PC-3 (cell line): ENCODE measurements at regions not wholly inside any gene's neighbourhood (a gene's known extent, or its start where the extent isn't known, plus 50 kb on each side); places are given as distances from the start of the nearest gene placed in this dataset.

Source experiments
- ATAC-seq: fragments of 200-7000 bp; cut with Tn5 transposase; 2 replicates; pipeline ENCODE4 v1.9.1; 2020; ENCODE audit warnings: mild to moderate bottlenecking, moderate library complexity
- BruUV-seq: library from RNA; stranded (reverse); fragments of 400-500 nt; replicated peaks from 2 replicates; lab custom pipeline; 2021; lab: Mats Ljungman, UMichigan
- CTCF ChIA-PET: fragments of 300-600 bp; sonication (Branson Sonifier 250); formaldehyde crosslinking; loops from one replicate; lab custom pipeline; 2022; ENCODE audit warnings: antibody characterized with exemption; lab: Charles Lee
- POLR2A ChIA-PET: fragments of 300-600 bp; sonication (Branson Sonifier 250); formaldehyde crosslinking; loops from one replicate; lab custom pipeline; 2022; ENCODE audit warnings: antibody characterized with exemption; ENCODE audit not compliant: unreplicated experiment; lab: Charles Lee
- DNase-seq: peaks from one replicate; pipeline ENCODE4 v3.0.0-alpha.2; 2015
- H2AFZ ChIP-seq: fragments of 300-600 bp; sonication (generic); 2 replicates; pipeline ENCODE4 v1.6.0; 2016; ENCODE audit warnings: antibody characterized with exemption, low read length
- H3F3A ChIP-seq: fragments of 300-600 bp; sonication (generic); one replicate; pipeline ENCODE4 v1.6.0; 2017; ENCODE audit warnings: antibody characterized with exemption, low read length, control low read depth, mild to moderate bottlenecking; ENCODE audit not compliant: unreplicated experiment
- H3K27ac ChIP-seq: fragments of 300-600 bp; sonication (generic); 2 replicates; pipeline ENCODE4 v1.5.1; 2016; ENCODE audit warnings: mild to moderate bottlenecking, low read length
- H3K27me3 ChIP-seq: fragments of 300-600 bp; sonication (generic); 2 replicates; pipeline ENCODE4 v1.6.1; 2016; ENCODE audit warnings: low read length, mixed read lengths
- H3K36me3 ChIP-seq: fragments of 300-600 bp; sonication (generic); 2 replicates; pipeline ENCODE4 v1.6.1; 2016; ENCODE audit warnings: low read depth, mixed run types, low read length, mixed read lengths
- H3K4me1 ChIP-seq: fragments of 300-600 bp; sonication (generic); 2 replicates; pipeline ENCODE4 v1.5.1; 2016; ENCODE audit warnings: low read length; ENCODE audit not compliant: insufficient read depth
- H3K4me2 ChIP-seq: fragments of 300-600 bp; sonication (generic); 2 replicates; pipeline ENCODE4 v1.6.0; 2016; ENCODE audit warnings: low read length
- H3K4me3 ChIP-seq: fragments of 300-600 bp; sonication (generic); 2 replicates; pipeline ENCODE4 v1.5.1; 2016; ENCODE audit warnings: mild to moderate bottlenecking, low read length, mixed read lengths
- H3K79me2 ChIP-seq: fragments of 300-600 bp; sonication (generic); 2 replicates; pipeline ENCODE4 v1.6.1; 2017; ENCODE audit warnings: low read length, mixed read lengths
- H3K9ac ChIP-seq: fragments of 300-600 bp; sonication (generic); 2 replicates; pipeline ENCODE4 v1.6.0; 2016; ENCODE audit warnings: mild to moderate bottlenecking, low read length
- H3K9me2 ChIP-seq: fragments of 300-600 bp; sonication (generic); replicated peaks from 2 replicates; pipeline ENCODE4 v1.6.1; 2016; ENCODE audit warnings: mixed run types, low read length, mixed read lengths
- H3K9me3 ChIP-seq: fragments of 300-600 bp; sonication (generic); 2 replicates; pipeline ENCODE4 v1.6.1; 2016; ENCODE audit warnings: low read length, mixed read lengths
- H4K20me1 ChIP-seq: fragments of 300-600 bp; sonication (generic); 2 replicates; pipeline ENCODE4 v1.6.1; 2016; ENCODE audit warnings: low read length, mixed read lengths
- CTCF ChIP-seq: fragments of 300-600 bp; sonication (generic); conservative IDR thresholded peaks from 2 replicates; pipeline ENCODE4 v1.5.1; 2017; ENCODE audit warnings: antibody characterized with exemption, low read depth, mild to moderate bottlenecking, low read length
- EZH2 ChIP-seq: fragments of 300-600 bp; sonication (generic); IDR thresholded peaks from one replicate; pipeline ENCODE4 v1.6.1; 2017; ENCODE audit warnings: antibody characterized with exemption, mild to moderate bottlenecking, low read length; ENCODE audit not compliant: unreplicated experiment
- EZH2phosphoT487 ChIP-seq: fragments of 300-600 bp; sonication (generic); IDR thresholded peaks from 2 replicates; pipeline ENCODE4 v1.6.1; 2018; ENCODE audit warnings: mild to moderate bottlenecking, antibody characterized with exemption, low read length, borderline replicate concordance
- intact Hi-C: fragments of 100-400 bp; cut with micrococcal nuclease; formaldehyde crosslinking; loops from 2 replicates; pipeline ENCODE4 v1.9.0; 2023

DNA sequence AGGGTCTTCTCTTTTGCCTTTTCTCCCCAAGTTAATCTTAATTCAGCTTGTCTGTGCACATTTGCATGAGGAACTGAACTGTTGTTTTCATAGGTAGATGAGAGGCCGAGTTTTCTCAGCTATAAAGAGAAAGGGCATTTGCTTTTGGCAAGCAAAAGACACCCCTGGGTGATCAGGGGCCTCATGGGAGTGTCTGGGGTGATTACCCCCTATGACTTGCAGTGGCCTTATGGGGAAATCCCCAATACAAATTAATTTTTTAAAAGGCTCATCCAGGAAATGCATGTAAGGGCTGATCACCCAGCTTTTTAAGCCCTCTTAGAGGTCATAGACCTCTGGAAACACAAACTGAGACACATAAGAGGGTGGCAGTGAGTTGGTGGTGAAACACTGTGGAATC, 56.4 kb upstream of the HMX1 start:
- ChIA-PET POLR2A (no interaction called here), CTCF (no interaction called here)
- no peaks in the 10 kb centered on the region for H3K9me3 ChIP-seq
- no peak overlapping the region for H3K9ac ChIP-seq
- H3F3A ChIP-seq: no peaks in the 10 kb centered on the region
- no peak overlapping the region for H3K27ac ChIP-seq
- no TSS peak for BruUV-seq
- H3K9me2 ChIP-seq: no peaks in the 10 kb centered on the region
- DNase-seq (no peak), ATAC-seq (no peak)
- H2AFZ ChIP-seq: no peak overlapping the region
- no peaks in the 10 kb centered on the region for H3K79me2 ChIP-seq
- H3K4me2 ChIP-seq: no peak overlapping the region
- no peaks in the 10 kb centered on the region for H3K36me3 ChIP-seq
- no peak overlapping the region for H3K4me3 ChIP-seq
- H3K27me3 ChIP-seq: no peaks in the 10 kb centered on the region
- TF ChIP-seq EZH2phosphoT487: no peak
- no peak for TF ChIP-seq CTCF
- no peak for TF ChIP-seq EZH2
- H4K20me1 ChIP-seq: no peaks in the 10 kb centered on the region
- no peaks in the 10 kb centered on the region for H3K4me1 ChIP-seq
- intact Hi-C loops: no loop called here

DNA sequence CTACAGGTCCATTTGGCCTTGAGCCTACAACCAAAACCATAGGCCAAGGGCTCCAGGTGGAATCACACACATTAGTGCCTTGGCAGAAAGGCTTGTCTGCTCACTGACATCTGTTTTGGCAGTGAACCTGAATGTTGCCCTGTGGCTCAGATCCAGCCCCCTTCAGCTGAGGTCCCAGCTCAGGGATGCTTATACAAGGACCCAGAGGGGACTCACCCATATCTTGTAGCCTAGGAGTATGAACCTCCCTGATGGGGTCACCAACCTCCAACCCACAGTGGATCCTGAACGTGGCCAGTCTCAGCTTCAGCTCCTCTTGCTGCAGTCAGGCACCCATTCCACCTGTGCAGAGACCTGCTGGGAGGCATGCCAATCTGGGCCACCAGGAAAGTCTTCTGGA, 50.8 kb upstream of the HMX1 start:
- TF ChIP-seq EZH2phosphoT487 (no peak), EZH2 (no peak), CTCF (no peak)
- no TSS peak for BruUV-seq
- CTCF ChIA-PET: no interaction called here

DNA sequence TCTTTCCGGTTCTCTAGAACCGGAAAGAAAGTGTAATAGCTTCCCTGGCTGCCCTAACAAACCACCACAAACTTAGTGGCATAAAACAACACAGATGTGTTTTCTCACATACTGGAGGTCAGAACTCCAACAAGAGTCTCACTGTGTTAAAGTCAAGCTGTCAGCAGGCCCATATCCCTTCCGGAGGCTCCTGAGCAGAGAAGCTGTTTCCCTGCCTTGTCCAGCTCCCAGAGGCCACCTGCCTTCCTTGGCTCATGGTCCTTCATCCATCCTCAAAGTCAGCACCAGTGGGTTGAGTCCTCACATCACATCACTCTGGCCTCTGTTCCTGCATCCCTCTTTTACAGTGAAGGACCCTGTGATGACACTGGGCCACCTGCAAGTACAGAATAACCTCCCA, 49.8 kb upstream of the HMX1 start:
- Histone ChIP-seq H3F3A (no peaks in the 10 kb centered on the region), H3K36me3 (no peaks in the 10 kb centered on the region), H3K9me2 (no peaks in the 10 kb centered on the region), H3K4me3 (no peak overlapping the region), H3K27ac (no peak overlapping the region), H2AFZ (no peak overlapping the region), H3K9me3 (no peaks in the 10 kb centered on the region), H3K9ac (no peak overlapping the region), H3K79me2 (no peaks in the 10 kb centered on the region), H3K4me2 (no peak overlapping the region), H3K27me3 (no peaks in the 10 kb centered on the region; the same call in 1 of the 2 replicates), H4K20me1 (no peaks in the 10 kb centered on the region), H3K4me1 (no peaks in the 10 kb centered on the region)
- POLR2A ChIA-PET: no interaction called here
- DNase-seq: no peak
- intact Hi-C loops: no loop called here
- TF ChIP-seq EZH2 (no peak), EZH2phosphoT487 (no peak), CTCF (no peak)
- ATAC-seq: no peak
- no TSS peak for BruUV-seq
- CTCF ChIA-PET: no interaction called here

More for the DNA sequence above, 50.8 kb upstream of the HMX1 start:
- no peaks in the 10 kb centered on the region for H3K4me1 ChIP-seq
- H3K4me3 ChIP-seq: no peak overlapping the region
- POLR2A ChIA-PET: no interaction called here
- no peaks in the 10 kb centered on the region for H3K9me3 ChIP-seq
- DNase-seq (no peak), ATAC-seq (no peak)
- H3K9ac ChIP-seq: no peak overlapping the region
- H3F3A ChIP-seq: no peaks in the 10 kb centered on the region
- no peaks in the 10 kb centered on the region for H4K20me1 ChIP-seq
- no peak overlapping the region for H2AFZ ChIP-seq
- no peaks in the 10 kb centered on the region; the same call in 1 of the 2 replicates for H3K27me3 ChIP-seq
- H3K4me2 ChIP-seq: no peak overlapping the region
- H3K36me3 ChIP-seq: no peaks in the 10 kb centered on the region
- no peaks in the 10 kb centered on the region for H3K9me2 ChIP-seq
- intact Hi-C loops: no loop called here
- H3K27ac ChIP-seq: no peak overlapping the region
- no peaks in the 10 kb centered on the region for H3K79me2 ChIP-seq
